Progenitor cell of endocrine pancreas (in vitro differentiated cells): ENCODE measurements at regions not wholly inside any gene's neighbourhood (a gene's known extent, or its start where the extent isn't known, plus 50 kb on each side); places are given as distances from the start of the nearest gene placed in this dataset.

Source experiments
- DNase-seq: peaks from one replicate; pipeline ENCODE4 v3.0.0; 2021; ENCODE audit warnings: low spot score; ENCODE audit not compliant: unreplicated experiment
- H3K27ac Mint-ChIP-seq: 2 replicates; pipeline ENCODE4 v1.8.0; 2021; ENCODE audit warnings: mild to moderate bottlenecking, moderate library complexity, mixed read lengths
- H3K27me3 Mint-ChIP-seq: 2 replicates; pipeline ENCODE4 v1.8.0; 2021; ENCODE audit warnings: mixed read lengths
- H3K36me3 Mint-ChIP-seq: 2 replicates; pipeline ENCODE4 v1.8.0; 2022; ENCODE audit warnings: mixed read lengths; ENCODE audit not compliant: insufficient read depth
- H3K4me1 Mint-ChIP-seq: 2 replicates; pipeline ENCODE4 v1.8.0; 2021; ENCODE audit warnings: low read depth, mixed read lengths
- H3K4me3 Mint-ChIP-seq: 2 replicates; pipeline ENCODE4 v1.8.0; 2021; ENCODE audit warnings: low read depth, mild to moderate bottlenecking, moderate library complexity, mixed read lengths
- H3K9me3 Mint-ChIP-seq: 2 replicates; pipeline ENCODE4 v1.8.0; 2021; ENCODE audit warnings: low read depth, mixed read lengths
- CTCF ChIP-seq: fragments of 200-600 bp; sonication (generic); IDR thresholded peaks from one replicate; pipeline ENCODE4 v1.5.0; 2021; ENCODE audit warnings: antibody characterized with exemption, mild to moderate bottlenecking; ENCODE audit not compliant: unreplicated experiment

GRCh38 chr9:135209136-135209535 lies 121.7 kb downstream of the OLFM1 start:
- no peak for TF ChIP-seq CTCF
- H3K27me3 Mint-ChIP-seq: peaks cover 29% of the 10 kb centered on the region
- H3K4me1 Mint-ChIP-seq: no peaks in the 10 kb centered on the region

GRCh38 chr9:135209852-135210251 lies 122.4 kb downstream of the OLFM1 start:
- TF ChIP-seq CTCF: no peak
- Mint-ChIP-seq H3K4me3 (no peak overlapping the region), H3K27ac (no peak overlapping the region), H3K4me1 (no peaks in the 10 kb centered on the region), H3K9me3 (no peaks in the 10 kb centered on the region), H3K36me3 (no peaks in the 10 kb centered on the region), H3K27me3 (peaks cover 26% of the 10 kb centered on the region)
- DNase-seq: no peak

More at GRCh38 chr9:135209136-135209535, 121.7 kb downstream of the OLFM1 start:
- Mint-ChIP-seq H3K27ac (no peak overlapping the region), H3K9me3 (no peaks in the 10 kb centered on the region), H3K4me3 (no peak overlapping the region), H3K36me3 (no peaks in the 10 kb centered on the region)
- no peak for DNase-seq

GRCh38 chr9:135210676-135211523 lies 123.4 kb downstream of the OLFM1 start:
- Mint-ChIP-seq H3K36me3 (no peaks in the 10 kb centered on the region), H3K4me1 (no peaks in the 10 kb centered on the region), H3K27ac (no peak overlapping the region), H3K27me3 (peaks cover 25% of the 10 kb centered on the region), H3K9me3 (no peaks in the 10 kb centered on the region), H3K4me3 (no peak overlapping the region)
- no peak for DNase-seq
- TF ChIP-seq CTCF: no peak

GRCh38 chr9:135211524-135211890 lies 124.0 kb downstream of the OLFM1 start:
- no peaks in the 10 kb centered on the region for H3K9me3 Mint-ChIP-seq
- H3K4me3 Mint-ChIP-seq: no peak overlapping the region

GRCh38 chr9:135212961-135213360 lies 125.5 kb downstream of the OLFM1 start:
- peaks cover 36% of the 10 kb centered on the region for H3K27me3 Mint-ChIP-seq
- no peak overlapping the region for H3K4me3 Mint-ChIP-seq
- H3K9me3 Mint-ChIP-seq: no peaks in the 10 kb centered on the region
- no peak overlapping the region for H3K27ac Mint-ChIP-seq
- TF ChIP-seq CTCF: no peak
- no peaks in the 10 kb centered on the region for H3K4me1 Mint-ChIP-seq
- DNase-seq: no peak
- no peaks in the 10 kb centered on the region for H3K36me3 Mint-ChIP-seq

More at GRCh38 chr9:135211524-135211890, 124.0 kb downstream of the OLFM1 start:
- TF ChIP-seq CTCF: no peak
- Mint-ChIP-seq H3K36me3 (no peaks in the 10 kb centered on the region), H3K27ac (no peak overlapping the region), H3K4me1 (no peaks in the 10 kb centered on the region), H3K27me3 (peaks cover 25% of the 10 kb centered on the region)
- no peak for DNase-seq
